ENCODE measurements at regions not wholly inside any gene's neighbourhood (a gene's known extent, or its start where the extent isn't known, plus 50 kb on each side); places are given as distances from the start of the nearest gene placed in this dataset.

- Histone ChIP-seq H3K27me3 (ENCODE audit: control insufficient read depth, insufficient read depth, low read length) (peaks cover 20% of the 10 kb centered on the region), H3K27ac (ENCODE audit: low read depth, low read length) (no peak overlapping the region), H3K4me3 (ENCODE audit: low read depth, low read length) (no peak overlapping the region), H3K9me3 (ENCODE audit: control insufficient read depth, insufficient read depth, low read length) (no peaks in the 10 kb centered on the region; the same call in 1 of the 2 replicates)
- TF ChIP-seq CTCF (IDR thresholded peaks at IDR 0.05; ENCODE audit: low read depth, low read length), result no peak
- ChIA-PET POLR2A (no interaction called here), CTCF (no interaction called here)
- DNase-seq (ENCODE audit: low read depth, low spot score), result no peak
Measured at GRCh38 chr10:79001082-79001885, 67.5 kb upstream of the ZMIZ1 start.

GRCh38 chr10:79002336-79002735, 66.4 kb upstream of the ZMIZ1 start:
- Histone ChIP-seq H3K4me3 (ENCODE audit: low read depth, low read length) (no peak overlapping the region), H3K27me3 (ENCODE audit: control insufficient read depth, insufficient read depth, low read length) (peaks cover 20% of the 10 kb centered on the region), H3K9me3 (ENCODE audit: control insufficient read depth, insufficient read depth, low read length) (no peaks in the 10 kb centered on the region; the same call in 1 of the 2 replicates), H3K27ac (ENCODE audit: low read depth, low read length) (no peak overlapping the region)
- POLR2A ChIA-PET, result interaction anchor here (0.6 kb wide), 1 partner anchor 642 kb away, joined by 3 read pairs; no protein-coding TSS in a partner anchor
- no peak for DNase-seq (ENCODE audit: low read depth, low spot score)
- CTCF ChIA-PET, result interaction anchor here (0.9 kb wide), 1 partner anchor 193 kb away, joined by 3 read pairs; no protein-coding TSS in a partner anchor
- TF ChIP-seq CTCF (IDR thresholded peaks at IDR 0.05; ENCODE audit: low read depth, low read length), result no peak

- ChIA-PET POLR2A (interaction anchor here (0.6 kb wide), 2 partner anchors 66 to 643 kb away, joined by 3 to 4 read pairs; no protein-coding TSS in a partner anchor), CTCF (interaction anchor here (0.6 kb wide), 1 partner anchor 957 kb away, joined by 4 read pairs; no protein-coding TSS in a partner anchor)
- TF ChIP-seq CTCF (IDR thresholded peaks at IDR 0.05; ENCODE audit: low read depth, low read length), result no peak
- H3K27me3 ChIP-seq (ENCODE audit: control insufficient read depth, insufficient read depth, low read length), result peaks cover 20% of the 10 kb centered on the region
- no peaks in the 10 kb centered on the region; the same call in 1 of the 2 replicates for H3K9me3 ChIP-seq (ENCODE audit: control insufficient read depth, insufficient read depth, low read length)
- no peak overlapping the region for H3K4me3 ChIP-seq (ENCODE audit: low read depth, low read length)
- no peak overlapping the region for H3K27ac ChIP-seq (ENCODE audit: low read depth, low read length)
- DNase-seq (ENCODE audit: low read depth, low spot score), result no peak
Measured at GRCh38 chr10:79003183-79004100, 65.3 kb upstream of the ZMIZ1 start.

- H3K4me3 ChIP-seq (ENCODE audit: low read depth, low read length), result no peak overlapping the region
- no peak for DNase-seq (ENCODE audit: low read depth, low spot score)
- peaks cover 23% of the 10 kb centered on the region for H3K27me3 ChIP-seq (ENCODE audit: control insufficient read depth, insufficient read depth, low read length)
- H3K27ac ChIP-seq (ENCODE audit: low read depth, low read length), result no peak overlapping the region
- no peaks in the 10 kb centered on the region; the same call in 1 of the 2 replicates for H3K9me3 ChIP-seq (ENCODE audit: control insufficient read depth, insufficient read depth, low read length)
- CTCF ChIA-PET, result interaction anchor here (0.6 kb wide), 1 partner anchor 958 kb away, joined by 4 read pairs; no protein-coding TSS in a partner anchor
- no peak for TF ChIP-seq CTCF (IDR thresholded peaks at IDR 0.05; ENCODE audit: low read depth, low read length)
- POLR2A ChIA-PET, result no interaction called here
Measured at GRCh38 chr10:79004311-79004710, 64.5 kb upstream of the ZMIZ1 start.
